ENCODE measurements at regions not wholly inside any gene's neighbourhood (a gene's known extent, or its start where the extent isn't known, plus 50 kb on each side); places are given as distances from the start of the nearest gene placed in this dataset.
"Not testable (repeated sequence)": the region's sequence is repeated elsewhere in the genome, so short reads cannot be mapped to it uniquely, and the experiment has no call there.

DNA sequence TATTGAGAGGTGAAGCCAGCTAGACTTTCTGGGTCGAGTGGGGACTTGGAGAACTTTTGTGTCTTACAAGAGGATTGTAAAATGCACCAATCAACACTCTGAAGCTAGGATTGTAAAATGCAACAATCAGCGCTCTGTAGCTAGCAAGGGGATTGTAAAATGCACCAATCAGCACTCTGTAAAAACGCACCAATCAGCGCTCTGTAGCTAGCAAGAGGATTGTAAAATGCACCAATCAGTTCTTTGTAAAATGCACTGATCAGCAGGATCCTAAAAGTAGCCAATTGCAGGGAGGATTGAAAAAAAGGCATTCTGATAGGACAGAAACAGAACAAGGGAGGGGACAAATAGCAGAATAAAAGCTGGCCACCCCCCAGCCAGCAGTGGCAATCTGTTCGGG, 68.1 kb upstream of the BOD1 start:
- not testable (repeated sequence) for TF ChIP-seq POLR2A, TAF1, POLR2AphosphoS5, SPI1 (IDR thresholded peaks at IDR 0.05; ENCODE audit: low read depth, low read length)

All from GM12891 (cell line).